Hypothalamus (tissue), 51 donors: ENCODE measurements at regions not wholly inside any gene's neighbourhood (a gene's known extent, or its start where the extent isn't known, plus 50 kb on each side); places are given as distances from the start of the nearest gene placed in this dataset.

Source experiments
- DNase-seq, 51 donors: peaks; one replicate each; lab custom pipeline; 2025; lab: John Stamatoyannopoulos, UW

DNA sequence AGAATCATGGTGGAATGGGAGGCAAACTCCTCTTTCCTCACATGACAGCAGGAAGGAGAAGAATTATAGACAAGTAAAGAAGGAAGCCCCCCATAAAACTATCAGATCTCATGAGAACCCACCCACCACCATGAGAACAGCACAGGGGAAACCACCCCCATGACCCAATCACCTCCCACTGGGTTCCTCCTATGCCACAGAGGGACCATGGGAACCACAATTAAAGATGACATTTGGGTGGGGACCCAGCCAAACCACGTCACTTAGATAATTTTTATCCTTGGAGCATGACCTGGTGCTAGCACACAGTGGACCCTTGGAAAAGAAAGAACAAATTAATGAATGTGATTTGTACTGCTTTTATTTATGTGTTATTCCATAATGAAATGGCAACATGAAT lies 188.6 kb upstream of the NCKAP5 start:
- no peak for DNase-seq

DNA sequence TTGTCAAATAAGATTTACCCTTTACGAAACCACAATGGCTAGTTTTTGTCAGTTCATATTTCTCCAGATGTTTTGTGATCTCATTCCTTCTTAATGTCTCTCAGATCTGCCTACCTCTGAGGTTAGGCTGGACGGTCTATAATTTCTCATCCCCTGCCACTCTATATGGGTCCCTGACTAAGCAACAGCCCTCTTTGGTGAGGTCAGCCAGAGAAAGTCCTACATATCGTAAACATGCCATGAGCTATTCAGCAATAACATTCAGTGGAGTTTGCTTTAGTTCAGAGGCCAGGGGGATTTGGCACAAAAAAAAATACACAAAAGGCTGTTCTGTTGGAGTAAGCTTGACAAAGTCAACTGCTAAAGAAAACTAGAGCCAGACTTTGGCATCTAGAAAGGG lies 192.1 kb upstream of the NCKAP5 start:
- no peak for DNase-seq

DNA sequence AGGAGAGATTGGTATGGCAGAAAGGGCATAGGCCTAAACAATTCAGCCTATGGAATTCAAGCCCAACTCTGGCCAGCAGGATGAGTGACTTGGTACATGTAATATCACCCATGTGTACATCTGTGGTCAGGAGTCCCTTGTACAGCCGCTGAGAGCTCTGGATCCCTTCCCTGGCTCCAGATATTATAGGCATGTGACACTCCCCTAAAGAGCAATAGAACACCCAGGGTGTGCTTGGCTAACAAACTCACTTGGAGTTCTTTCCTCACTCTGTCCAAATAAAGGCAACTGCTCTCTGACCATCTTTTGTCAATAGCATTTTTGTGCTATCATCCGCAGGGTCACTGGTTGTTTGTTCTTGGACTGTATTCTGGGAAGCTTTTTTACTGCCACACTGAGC lies 197.4 kb upstream of the NCKAP5 start:
- peak in 3 of 51 donors; percentile 10 to 26 (median 26) for DNase-seq

DNA sequence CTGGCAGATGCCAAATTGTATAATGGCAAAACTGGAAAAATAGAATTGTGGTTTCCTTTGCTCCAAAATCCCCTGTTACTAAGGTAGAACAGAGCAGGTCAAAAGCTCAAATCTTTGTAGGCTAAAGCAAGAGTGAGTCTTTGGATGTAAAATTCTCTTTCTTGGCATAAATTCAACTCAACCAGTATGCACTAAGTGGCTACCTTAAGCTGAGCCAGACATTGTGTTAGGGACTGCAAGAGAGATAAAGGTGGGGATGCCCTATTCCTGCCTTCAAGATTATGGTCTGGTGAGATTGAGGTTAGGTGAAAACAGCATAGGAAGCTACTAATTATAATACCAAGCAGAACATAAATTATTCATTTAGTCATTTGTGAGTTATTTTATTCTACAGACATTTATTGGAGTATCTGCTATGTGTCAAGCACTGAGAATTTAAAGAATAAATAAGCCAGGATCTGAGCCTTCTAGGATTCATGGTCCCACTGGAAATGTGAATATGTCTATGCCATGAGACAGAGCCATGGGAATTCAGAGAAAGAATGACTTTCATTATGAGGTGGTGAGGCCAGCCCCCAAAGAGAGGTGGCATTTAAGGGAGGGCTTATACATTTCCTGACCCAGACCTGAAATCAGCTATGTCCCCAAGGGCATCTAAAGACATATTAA lies 198.0 kb upstream of the NCKAP5 start:
- no peak for DNase-seq

DNA sequence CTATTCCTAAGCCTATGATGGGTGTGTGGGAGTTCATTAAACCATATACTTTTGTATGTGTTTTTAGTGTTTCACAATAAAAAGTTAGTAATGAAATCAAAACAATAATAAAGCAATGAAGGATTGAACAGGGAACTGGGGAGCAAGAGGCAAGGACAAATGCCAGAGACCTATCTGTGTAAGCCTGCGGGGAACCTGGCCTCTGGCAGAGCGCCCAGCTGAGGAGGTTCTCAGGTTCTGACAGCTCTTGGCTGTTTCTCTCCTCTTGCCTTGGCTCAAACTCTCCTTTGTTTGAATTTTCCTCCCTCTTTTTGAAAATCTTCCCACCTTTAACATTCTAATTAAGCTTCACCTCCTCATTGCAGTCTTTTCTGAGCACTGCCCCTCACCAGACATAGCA lies 200.0 kb upstream of the NCKAP5 start:
- DNase-seq = no peak

DNA sequence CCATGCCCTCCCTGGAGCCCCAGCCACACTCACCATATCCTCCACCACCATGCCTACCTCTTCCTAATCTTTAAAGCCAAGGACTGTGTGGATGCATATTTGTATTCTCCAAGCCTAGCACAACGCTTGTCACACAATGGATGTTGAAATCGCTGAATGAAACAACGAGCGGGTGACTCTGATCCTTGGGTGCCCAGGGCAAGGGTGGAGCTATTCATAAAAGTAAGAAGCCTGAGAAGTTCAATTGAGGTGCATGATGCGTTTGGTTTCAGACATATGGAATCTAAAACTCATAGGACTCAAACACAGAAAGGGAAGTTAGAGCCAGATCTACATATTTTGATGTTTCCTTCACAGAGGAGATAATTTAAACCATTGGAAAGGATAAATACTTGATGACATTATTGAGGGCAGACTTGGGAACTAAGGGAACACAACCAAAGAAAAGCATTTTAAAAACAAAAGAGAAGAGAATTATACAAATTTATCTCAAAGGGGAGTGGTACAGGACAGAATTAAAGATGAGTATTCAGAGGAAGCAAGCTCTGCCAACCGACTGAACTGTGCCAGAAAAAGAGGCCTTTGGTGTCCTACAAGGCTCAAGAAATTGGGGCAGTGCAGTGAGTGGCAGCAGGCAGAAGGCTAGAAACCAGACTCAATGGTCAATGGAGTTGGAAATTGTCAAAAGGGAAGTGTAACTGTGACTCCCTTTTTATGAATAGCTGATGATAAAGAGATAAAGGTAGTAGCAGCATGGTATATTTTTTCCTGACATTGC lies 200.6 kb upstream of the NCKAP5 start:
- DNase-seq = no peak

DNA sequence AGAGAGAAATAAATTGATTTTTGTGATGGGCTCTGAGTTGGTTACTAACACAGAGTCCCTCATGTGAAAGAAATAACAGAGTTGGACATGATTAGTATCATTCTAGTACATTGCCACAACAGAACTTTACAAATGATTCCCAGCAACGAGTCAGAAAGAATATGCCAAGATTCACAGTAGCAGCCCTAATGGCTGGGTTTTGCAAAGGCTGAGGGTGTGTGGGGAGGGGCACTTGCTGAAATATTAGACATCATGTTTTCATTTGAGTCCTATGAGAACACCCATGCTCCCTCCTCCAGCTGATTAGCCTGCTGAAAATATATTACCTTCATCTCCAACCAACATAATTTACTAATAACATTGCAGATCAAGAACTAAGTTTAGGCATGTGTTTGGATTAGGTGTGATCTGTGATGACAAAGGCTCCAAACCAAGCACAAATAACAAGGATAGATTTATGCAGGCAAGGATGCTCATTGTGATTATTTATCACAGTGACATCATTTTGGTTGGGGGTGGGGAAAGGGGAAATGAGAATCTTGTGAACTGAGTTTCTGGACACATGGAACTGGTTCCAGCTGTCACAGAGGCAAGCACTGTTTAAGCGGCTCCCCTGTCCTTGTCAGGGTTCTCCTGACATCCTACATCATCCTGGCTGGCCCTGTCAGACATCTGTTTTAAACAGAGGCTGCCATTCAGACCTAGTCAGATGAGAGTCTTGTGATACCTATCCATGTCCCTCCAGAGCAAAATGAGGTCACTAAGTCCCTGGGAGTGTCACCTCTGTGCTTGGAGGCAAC lies 205.8 kb upstream of the NCKAP5 start:
- peak in 27 of 51 donors; percentile 10 to 71 (median 45) for DNase-seq

DNA sequence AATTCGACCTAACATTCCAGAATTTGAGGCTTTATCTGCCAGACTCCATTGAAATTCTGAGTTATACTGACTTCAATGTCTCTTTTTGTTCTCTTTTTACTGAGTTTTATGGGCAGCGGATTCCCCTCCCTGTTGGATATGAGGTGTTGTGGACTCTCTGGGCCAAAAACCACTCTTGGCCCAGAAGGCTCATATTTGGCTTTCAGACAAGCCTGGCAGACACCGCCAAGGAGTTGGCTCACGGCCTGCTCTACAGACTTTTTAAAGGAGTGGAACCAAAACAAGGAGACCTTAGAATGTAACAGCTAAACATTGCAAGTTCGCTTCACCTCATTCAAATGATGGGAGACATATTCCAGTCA lies 206.4 kb upstream of the NCKAP5 start:
- DNase-seq = peak in 32 of 51 donors; percentile 6 to 71 (median 54)

DNA sequence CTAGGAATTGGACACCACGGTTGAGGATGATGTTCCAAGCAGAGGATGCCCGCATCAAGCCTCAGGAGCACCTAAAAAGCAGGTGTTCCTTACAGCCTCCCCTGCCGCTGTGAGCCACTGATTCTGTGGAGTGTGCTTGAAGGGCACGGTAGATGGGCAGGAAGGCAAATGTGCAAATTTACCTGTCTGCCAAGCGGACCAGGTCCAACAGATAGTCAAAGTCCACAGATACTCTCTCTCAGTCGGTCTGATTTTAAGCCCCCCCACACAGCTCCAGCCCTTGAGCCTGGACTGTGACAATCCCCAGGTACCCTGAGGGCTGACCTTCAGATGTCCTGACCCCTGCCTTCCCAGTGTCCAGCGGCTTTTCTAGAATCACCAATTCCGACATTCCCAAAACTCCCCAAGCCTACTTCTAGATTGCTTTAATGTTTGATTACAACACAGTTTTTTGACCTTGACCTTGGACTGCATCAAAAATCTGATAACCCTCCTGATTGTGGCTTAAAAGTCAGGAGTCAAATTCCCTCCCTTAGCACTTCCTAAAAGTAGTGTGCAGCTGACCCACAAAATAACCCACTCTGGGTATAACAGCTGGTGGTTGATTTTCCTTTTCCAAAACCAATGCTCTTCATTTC lies 208.8 kb upstream of the NCKAP5 start:
- DNase-seq = peak in 1 of 51 donors; percentile 5

DNA sequence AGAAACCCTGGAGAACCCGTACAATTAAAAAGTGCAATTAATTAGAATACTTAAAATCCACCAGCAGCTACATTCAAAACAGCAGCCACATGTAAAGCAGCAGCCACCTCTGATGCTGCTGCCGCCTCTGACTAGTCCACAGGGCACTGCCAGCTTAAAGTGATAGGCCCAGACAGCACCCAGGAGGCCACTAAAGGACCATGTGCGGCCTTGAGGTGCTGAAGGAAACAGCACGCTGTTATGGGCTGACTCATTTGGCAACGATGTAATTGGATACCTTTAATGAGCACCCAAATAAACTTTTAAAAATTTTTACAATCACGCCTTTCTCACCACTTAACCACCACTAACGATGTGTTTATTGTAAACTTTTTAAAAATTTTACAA lies 209.3 kb upstream of the NCKAP5 start:
- no peak for DNase-seq

DNA sequence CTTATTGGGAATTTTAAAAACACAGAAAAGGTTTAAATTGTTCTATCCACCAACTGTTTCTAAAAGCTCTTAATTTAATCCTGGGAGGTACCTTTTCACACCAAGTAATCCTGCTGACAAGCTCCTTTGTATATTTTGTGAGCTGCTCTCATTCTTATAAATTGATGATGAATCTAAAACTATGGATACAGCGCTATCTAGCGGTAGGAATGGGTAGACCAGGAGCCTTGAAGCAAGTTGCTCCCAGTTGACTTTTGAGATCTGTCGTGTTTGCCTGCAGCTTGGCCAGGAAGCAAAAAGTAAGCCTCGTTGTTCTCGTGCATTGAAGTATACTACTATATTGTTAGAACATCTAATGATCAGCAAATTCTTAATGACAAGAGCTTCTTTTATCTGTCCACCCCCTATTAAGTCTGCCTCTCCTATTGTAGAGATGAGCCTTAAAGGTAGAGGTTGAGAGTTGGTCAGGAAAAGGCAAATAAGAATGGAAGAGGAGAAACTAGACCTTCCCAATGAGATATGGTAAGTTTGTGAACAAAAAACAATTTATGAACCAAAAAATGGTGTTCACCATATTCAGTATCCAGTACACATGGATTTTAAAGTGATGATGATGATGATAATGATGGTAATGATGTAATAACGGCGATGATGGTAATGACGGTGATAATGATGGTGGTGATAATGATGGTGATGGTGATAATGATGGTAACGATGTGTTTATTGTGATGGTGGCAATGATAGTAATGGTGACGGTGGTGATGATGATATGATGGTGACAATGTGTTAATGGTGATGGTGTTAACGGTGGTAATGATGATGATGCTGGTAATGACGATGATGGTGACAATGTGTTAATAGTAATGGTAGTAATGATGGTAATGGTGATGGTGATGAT lies 212.1 kb upstream of the NCKAP5 start:
- peak in 26 of 51 donors; percentile 3 to 84 (median 26) for DNase-seq

DNA sequence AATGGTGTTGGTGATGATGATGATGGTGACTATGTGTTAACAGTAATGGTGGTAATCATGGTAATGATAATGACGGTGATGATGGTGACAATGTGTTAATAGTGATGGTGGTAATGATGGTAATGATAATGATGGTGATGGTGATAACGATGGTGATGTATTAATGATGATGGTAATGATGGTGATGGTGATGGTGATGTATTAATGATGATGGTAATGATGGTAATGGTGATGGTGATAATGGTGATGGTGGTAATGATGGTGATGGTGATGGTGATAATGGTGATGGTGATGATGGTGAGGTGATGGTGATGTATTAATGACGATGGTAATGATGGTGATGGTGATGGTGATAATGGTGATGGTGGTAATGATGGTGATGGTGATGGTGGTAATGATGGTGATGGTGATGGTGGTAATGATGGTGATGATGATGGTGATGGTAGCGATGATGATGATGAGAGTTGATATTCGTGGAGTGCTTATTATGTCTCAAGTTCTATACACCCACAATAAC lies 212.8 kb upstream of the NCKAP5 start:
- DNase-seq = no peak

DNA sequence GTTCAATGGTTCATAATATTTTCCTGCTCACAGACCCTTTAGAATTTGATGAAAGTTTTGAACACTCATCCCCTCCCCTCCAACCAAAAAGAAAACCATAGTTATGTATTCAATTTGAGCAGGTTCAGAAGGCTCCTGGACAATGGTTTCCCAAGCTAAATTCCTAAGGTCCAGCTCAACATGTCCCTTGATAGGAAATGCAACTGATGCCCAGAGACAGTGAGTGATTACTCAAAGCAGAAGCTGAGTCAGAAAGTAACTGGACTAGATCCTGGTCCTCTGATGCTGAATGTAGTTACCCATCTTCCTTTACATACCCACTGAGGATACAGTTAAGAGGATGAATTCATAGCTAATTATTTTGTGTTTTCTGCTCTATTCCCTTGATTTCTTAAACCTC lies 218.9 kb upstream of the NCKAP5 start:
- no peak for DNase-seq

DNA sequence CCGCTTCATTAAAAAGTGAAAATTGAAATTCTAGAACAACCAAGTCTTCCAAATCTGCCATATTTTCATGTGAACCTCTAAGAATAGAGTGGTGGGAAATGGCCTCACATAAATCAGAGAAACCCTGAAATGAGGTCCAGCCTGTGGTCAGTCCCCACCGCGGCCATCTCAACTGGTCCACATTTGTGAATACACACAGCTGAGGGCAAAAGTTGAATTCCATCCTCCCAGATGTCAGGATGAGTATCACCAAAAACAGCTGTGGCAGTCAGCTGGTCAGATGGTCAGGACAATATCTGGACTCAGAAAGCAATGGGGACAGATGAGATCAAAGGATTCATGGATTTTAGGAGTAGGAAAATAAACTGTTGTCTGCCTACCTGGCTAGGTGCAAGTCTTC lies 219.4 kb upstream of the NCKAP5 start:
- DNase-seq = no peak

DNA sequence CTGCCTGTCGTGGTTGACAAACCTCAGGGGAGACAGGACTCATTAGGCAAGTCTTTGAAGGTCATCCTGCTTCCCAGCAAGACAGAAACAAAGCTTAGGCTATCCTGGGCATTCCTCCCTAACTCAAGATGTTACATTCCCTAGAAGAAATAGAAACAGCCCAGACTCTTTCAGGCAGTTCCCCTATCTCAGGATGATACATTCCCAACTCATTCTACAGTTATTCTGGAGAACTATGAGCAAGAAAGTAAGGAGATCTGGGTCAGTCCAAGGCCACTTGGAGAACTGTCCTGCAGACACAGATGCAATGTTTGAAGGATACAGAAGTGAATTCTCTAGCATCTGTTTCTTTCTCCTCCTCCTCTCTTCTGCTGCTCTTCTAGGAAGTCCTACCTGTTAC lies 220.1 kb upstream of the NCKAP5 start:
- DNase-seq = no peak

DNA sequence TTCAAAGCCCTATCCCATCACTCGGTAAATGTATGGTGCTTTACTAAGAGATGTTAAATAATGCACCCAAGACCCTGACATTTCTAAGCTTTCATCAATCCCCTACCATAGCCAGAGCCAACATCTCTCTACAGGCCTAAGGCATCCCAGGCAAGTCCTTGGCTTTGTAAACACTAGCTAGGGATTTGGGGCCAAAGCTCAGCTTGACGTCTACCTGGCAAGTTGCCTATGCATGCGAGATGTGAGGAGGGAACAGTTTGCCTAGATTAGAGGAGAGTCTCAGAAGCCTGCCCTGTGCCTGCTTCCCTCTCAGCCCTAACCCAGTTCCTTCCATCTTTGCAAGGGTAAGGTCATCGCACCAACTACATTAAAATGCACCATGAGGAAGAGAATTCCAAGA lies 221.5 kb upstream of the NCKAP5 start:
- no peak for DNase-seq

DNA sequence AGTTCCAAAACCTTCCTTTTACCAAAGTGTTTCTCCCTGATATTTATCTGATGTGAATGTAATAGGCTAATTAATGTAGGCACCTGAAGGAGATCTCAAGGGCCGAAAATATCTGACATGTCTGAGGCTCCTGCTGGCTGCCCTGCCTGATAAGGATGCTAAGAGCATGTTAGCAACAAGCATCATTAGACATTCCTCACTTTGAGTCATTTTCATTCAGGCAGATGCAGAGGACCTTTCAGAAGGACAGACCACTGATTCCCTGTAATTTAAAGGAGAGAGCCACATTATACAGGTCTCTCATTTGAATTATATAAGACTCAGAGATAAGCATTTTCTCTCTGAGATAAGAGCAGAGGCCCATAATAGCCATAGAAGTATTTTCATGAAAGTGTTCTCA lies 222.4 kb upstream of the NCKAP5 start:
- DNase-seq = no peak

DNA sequence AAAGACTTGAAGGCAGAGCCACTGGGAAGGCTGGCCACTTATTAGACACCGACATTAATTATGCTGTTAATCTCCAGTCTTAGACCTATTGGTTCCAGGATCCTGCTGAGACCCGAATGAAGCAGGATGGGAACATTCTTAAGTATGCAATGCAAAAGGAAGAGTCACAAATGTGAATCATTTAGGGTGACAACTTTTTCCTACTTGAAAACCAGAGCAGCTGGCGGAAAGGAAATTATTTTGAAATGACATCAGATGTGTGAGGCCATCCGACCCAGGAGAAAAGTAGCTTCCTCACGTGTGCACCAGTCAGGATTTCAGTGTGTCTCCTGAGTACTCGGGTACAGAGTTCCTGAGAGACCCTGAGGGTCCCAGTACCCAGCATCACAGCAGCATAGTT lies 222.9 kb upstream of the NCKAP5 start:
- no peak for DNase-seq

DNA sequence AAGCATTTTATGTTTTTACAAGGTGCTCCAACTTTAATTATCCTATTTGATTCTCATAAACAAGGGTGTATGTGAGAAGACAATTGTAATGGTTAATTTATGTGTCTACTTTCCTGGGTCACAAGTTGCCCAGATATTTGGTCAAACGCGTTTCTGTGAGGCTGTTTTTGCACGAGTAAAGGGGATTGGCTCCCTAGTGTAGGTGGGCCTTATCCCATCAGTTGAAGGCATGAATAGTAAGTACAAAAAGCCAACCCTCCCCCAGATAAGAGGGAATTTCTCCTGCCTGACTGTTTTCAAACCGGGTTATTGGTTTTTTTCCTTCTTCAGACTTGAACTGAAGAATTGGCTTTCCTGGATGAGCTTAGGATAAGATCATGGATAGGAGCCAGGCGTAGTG lies 224.0 kb upstream of the NCKAP5 start:
- DNase-seq = no peak

DNA sequence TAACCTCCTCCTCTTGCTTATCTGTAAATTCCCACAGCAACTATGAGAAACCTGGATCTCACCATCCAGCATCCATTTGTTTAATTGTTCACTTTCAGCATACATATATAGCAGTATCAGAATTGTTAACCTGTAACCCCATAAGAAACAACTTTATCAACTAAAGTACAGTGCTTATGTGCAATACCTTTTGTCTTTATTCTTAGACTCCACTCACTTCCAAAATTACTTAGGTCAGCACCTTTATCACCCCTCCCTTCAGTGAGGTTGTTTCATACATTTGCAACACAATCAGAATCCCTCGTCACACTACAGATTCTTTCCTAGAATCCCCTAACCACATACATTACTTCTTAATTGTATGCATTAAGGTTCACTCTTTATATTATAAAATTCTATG lies 225.9 kb upstream of the NCKAP5 start:
- DNase-seq = no peak
